GM23338 (cell line): ENCODE measurements at regions not wholly inside any gene's neighbourhood (a gene's known extent, or its start where the extent isn't known, plus 50 kb on each side); places are given as distances from the start of the nearest gene placed in this dataset.

ENCODE experiments used
- ATAC-seq: fragments of 200-7000 bp; cut with Tn5 transposase; 3 replicates; pipeline ENCODE4 v1.9.1; 2020
- DNase-seq: peaks from one replicate; pipeline ENCODE4 v3.0.0-alpha.2; 2015; ENCODE audit warnings: low spot score
- H2AFZ ChIP-seq: fragments of 200-600 bp; sonication (generic); 2 replicates; pipeline ENCODE4 v1.8.0; 2016; ENCODE audit warnings: antibody characterized with exemption, mild to moderate bottlenecking, moderate library complexity
- H3F3A ChIP-seq: fragments of 200-600 bp; sonication (generic); replicated peaks from 2 replicates; pipeline ENCODE4 v1.8.0; 2017; ENCODE audit warnings: antibody characterized with exemption, mixed run types, low read depth
- H3K27ac ChIP-seq: fragments of 200-600 bp; sonication (generic); 2 replicates; pipeline ENCODE4 v1.6.1; 2016; ENCODE audit warnings: low read depth
- H3K27me3 ChIP-seq: fragments of 200-600 bp; sonication (generic); 2 replicates; pipeline ENCODE4 v1.8.0; 2016; ENCODE audit warnings: mild to moderate bottlenecking, mixed run types, moderate library complexity; ENCODE audit not compliant: insufficient read depth
- H3K36me3 ChIP-seq: fragments of 200-600 bp; sonication (generic); 2 replicates; pipeline ENCODE4 v1.8.0; 2016; ENCODE audit warnings: mild to moderate bottlenecking; ENCODE audit not compliant: insufficient read depth
- H3K4me1 ChIP-seq: fragments of 200-600 bp; sonication (generic); 2 replicates; pipeline ENCODE4 v1.8.0; 2016; ENCODE audit warnings: mild to moderate bottlenecking, moderate library complexity; ENCODE audit not compliant: insufficient read depth
- H3K4me2 ChIP-seq: fragments of 200-600 bp; sonication (generic); 2 replicates; pipeline ENCODE4 v1.7.1; 2017; ENCODE audit warnings: mixed run types
- H3K4me3 ChIP-seq: fragments of 200-600 bp; sonication (generic); 2 replicates; pipeline ENCODE4 v1.6.1; 2016; ENCODE audit warnings: mixed run types
- H3K79me2 ChIP-seq: fragments of 200-600 bp; sonication (generic); replicated peaks from 2 replicates; pipeline ENCODE4 v1.8.0; 2017; ENCODE audit warnings: mild to moderate bottlenecking; ENCODE audit not compliant: insufficient read depth
- H3K9me2 ChIP-seq: fragments of 200-600 bp; sonication (generic); 2 replicates; pipeline ENCODE4 v1.8.0; 2017; ENCODE audit not compliant: insufficient read depth
- H4K20me1 ChIP-seq: fragments of 200-600 bp; sonication (generic); replicated peaks from 2 replicates; pipeline ENCODE4 v1.8.0; 2017; ENCODE audit warnings: mild to moderate bottlenecking; ENCODE audit not compliant: insufficient read depth
- H3K27ac Mint-ChIP-seq: 2 replicates; pipeline ENCODE4 v1.8.0; 2020; ENCODE audit warnings: inconsistent platforms, mild to moderate bottlenecking, moderate library complexity, mixed read lengths
- H3K27me3 Mint-ChIP-seq: 3 replicates; pipeline ENCODE4 v1.8.0; 2022; ENCODE audit warnings: low read depth, mild to moderate bottlenecking, moderate library complexity, mixed read lengths, inconsistent platforms; ENCODE audit not compliant: insufficient read depth, poor library complexity
- H3K36me3 Mint-ChIP-seq: 3 replicates; pipeline ENCODE4 v1.8.0; 2021; ENCODE audit warnings: low read depth, mild to moderate bottlenecking, inconsistent platforms, moderate library complexity, mixed read lengths
- H3K4me1 Mint-ChIP-seq: 3 replicates; pipeline ENCODE4 v1.8.0; 2020; ENCODE audit warnings: mild to moderate bottlenecking, inconsistent platforms, mixed read lengths
- H3K4me3 Mint-ChIP-seq: 3 replicates; pipeline ENCODE4 v1.8.0; 2021; ENCODE audit warnings: moderate library complexity, mild to moderate bottlenecking, inconsistent platforms, mixed read lengths
- H3K9me3 Mint-ChIP-seq: 3 replicates; pipeline ENCODE4 v1.8.0; 2020; ENCODE audit warnings: moderate library complexity, mild to moderate bottlenecking, inconsistent platforms, mixed read lengths
- CREB1 ChIP-seq: fragments of 250-450 bp; sonication (Bioruptor Pico); IDR thresholded peaks from 2 replicates; pipeline ENCODE4 v1.5.0; 2020; ENCODE audit warnings: low read depth, mild to moderate bottlenecking, moderate library complexity
- EZH2 ChIP-seq: fragments of 200-600 bp; sonication (generic); IDR thresholded peaks from one replicate; pipeline ENCODE4 v1.8.0; 2017; ENCODE audit warnings: antibody characterized with exemption, mild to moderate bottlenecking, low read depth; ENCODE audit not compliant: unreplicated experiment
- EZH2phosphoT487 ChIP-seq: fragments of 200-600 bp; sonication (generic); IDR thresholded peaks from one replicate; pipeline ENCODE4 v1.8.1; 2018; ENCODE audit warnings: antibody characterized with exemption; ENCODE audit not compliant: unreplicated experiment
- JUNB ChIP-seq: IDR thresholded peaks from one replicate; pipeline ENCODE4 v1.6.1; 2016; ENCODE audit warnings: antibody characterized with exemption; ENCODE audit not compliant: unreplicated experiment
- NANOG ChIP-seq: IDR thresholded peaks from 2 replicates; pipeline ENCODE4 v1.6.1; 2016; ENCODE audit warnings: antibody characterized with exemption, borderline replicate concordance
- POLR2AphosphoS5 ChIP-seq: IDR thresholded peaks from 2 replicates; pipeline ENCODE4 v1.6.1; 2016; ENCODE audit warnings: antibody characterized with exemption, low read depth
- ZNF114 ChIP-seq: fragments of 250-450 bp; sonication (Bioruptor Pico); IDR thresholded peaks from 2 replicates; pipeline ENCODE4 v1.5.0; 2020; ENCODE audit warnings: mild to moderate bottlenecking, moderate library complexity
- ZNF331 ChIP-seq: fragments of 250-450 bp; sonication (Bioruptor Pico); IDR thresholded peaks from 2 replicates; pipeline ENCODE4 v1.5.0; 2020; ENCODE audit warnings: low read depth, mild to moderate bottlenecking, moderate library complexity
- TF ChIP-seq, protein P1 (sequence below): IDR thresholded peaks from 2 replicates; pipeline ENCODE4 v1.6.1; 2016; ENCODE audit warnings: antibody characterized with exemption
- TF ChIP-seq, protein P2 (sequence below), 2 experiments: fragments of 200-600 bp in 1 of 2; sonication (generic) in 1 of 2; conservative IDR thresholded peaks; 2 replicates each; pipeline versions ENCODE4 v1.5.1 to v1.6.1; 2016 to 2017; ENCODE audit warnings: antibody characterized with exemption in 2 of 2, low read depth in 2 of 2, mild to moderate bottlenecking in 2 of 2, moderate library complexity in 1 of 2
- TF ChIP-seq, protein P3 (sequence below): fragments of 250-450 bp; sonication (Bioruptor Pico); IDR thresholded peaks from 2 replicates; pipeline ENCODE4 v1.5.0; 2020; ENCODE audit warnings: mild to moderate bottlenecking, moderate library complexity

DNA sequence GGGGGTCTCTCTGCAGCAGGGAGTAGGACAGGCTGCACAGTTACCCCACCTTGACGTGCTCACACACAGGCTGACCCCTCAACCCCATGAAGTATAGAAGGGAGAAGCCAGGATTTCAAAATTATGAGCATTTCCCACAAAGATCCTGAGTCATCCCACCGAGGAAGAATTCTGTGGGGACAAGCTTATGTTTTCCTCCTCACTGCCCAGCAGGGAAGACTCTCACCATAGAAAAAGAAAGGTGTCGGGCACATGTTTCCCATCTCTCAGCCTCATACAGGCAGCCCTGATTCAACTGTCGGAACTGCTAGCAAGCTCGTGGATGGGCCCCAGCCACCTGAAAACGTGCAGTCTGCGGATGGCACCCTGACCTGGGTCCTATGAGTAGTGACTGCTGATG, 499.7 kb upstream of the MKI67 start:
- Mint-ChIP-seq H3K27me3 (peaks cover 18% of the 10 kb centered on the region), H3K9me3 (peaks cover 3% of the 10 kb centered on the region; the same call in 1 of the 3 replicates), H3K36me3 (peaks cover 8% of the 10 kb centered on the region), H3K4me1 (peaks cover 30% of the 10 kb centered on the region), H3K4me3 (no peak overlapping the region), H3K27ac (peak overlapping the region; percentile 87; the same call in 1 of the 2 replicates)
- H3K4me1 ChIP-seq = peaks cover 10% of the 10 kb centered on the region; the same call in 1 of the 2 replicates
- H3K27ac ChIP-seq = no peak overlapping the region
- TF ChIP-seq, protein P1, sequence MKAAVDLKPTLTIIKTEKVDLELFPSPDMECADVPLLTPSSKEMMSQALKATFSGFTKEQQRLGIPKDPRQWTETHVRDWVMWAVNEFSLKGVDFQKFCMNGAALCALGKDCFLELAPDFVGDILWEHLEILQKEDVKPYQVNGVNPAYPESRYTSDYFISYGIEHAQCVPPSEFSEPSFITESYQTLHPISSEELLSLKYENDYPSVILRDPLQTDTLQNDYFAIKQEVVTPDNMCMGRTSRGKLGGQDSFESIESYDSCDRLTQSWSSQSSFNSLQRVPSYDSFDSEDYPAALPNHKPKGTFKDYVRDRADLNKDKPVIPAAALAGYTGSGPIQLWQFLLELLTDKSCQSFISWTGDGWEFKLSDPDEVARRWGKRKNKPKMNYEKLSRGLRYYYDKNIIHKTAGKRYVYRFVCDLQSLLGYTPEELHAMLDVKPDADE = no peak
- TF ChIP-seq ZNF114 (no peak), NANOG (no peak), EZH2phosphoT487 (no peak), JUNB (no peak), EZH2 (no peak), POLR2AphosphoS5 (no peak), ZNF331 (CRISPR knock-in tag) (no peak)
- TF ChIP-seq, protein P2, sequence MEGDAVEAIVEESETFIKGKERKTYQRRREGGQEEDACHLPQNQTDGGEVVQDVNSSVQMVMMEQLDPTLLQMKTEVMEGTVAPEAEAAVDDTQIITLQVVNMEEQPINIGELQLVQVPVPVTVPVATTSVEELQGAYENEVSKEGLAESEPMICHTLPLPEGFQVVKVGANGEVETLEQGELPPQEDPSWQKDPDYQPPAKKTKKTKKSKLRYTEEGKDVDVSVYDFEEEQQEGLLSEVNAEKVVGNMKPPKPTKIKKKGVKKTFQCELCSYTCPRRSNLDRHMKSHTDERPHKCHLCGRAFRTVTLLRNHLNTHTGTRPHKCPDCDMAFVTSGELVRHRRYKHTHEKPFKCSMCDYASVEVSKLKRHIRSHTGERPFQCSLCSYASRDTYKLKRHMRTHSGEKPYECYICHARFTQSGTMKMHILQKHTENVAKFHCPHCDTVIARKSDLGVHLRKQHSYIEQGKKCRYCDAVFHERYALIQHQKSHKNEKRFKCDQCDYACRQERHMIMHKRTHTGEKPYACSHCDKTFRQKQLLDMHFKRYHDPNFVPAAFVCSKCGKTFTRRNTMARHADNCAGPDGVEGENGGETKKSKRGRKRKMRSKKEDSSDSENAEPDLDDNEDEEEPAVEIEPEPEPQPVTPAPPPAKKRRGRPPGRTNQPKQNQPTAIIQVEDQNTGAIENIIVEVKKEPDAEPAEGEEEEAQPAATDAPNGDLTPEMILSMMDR (conservative IDR thresholded peaks at IDR 0.05; ENCODE audit: low read depth in 2 of 2) = no peak
- no peaks in the 10 kb centered on the region for H3K27me3 ChIP-seq
- no peak overlapping the region for H2AFZ ChIP-seq
- no peak overlapping the region for H3K4me2 ChIP-seq
- H3K79me2 ChIP-seq = no peaks in the 10 kb centered on the region
- peaks cover 2% of the 10 kb centered on the region; the same call in 1 of the 2 replicates for H3K9me2 ChIP-seq
- no peaks in the 10 kb centered on the region for H3K36me3 ChIP-seq
- no peaks in the 10 kb centered on the region for H4K20me1 ChIP-seq
- no peak overlapping the region for H3K4me3 ChIP-seq
- DNase-seq (no peak), ATAC-seq (no peak)
- H3F3A ChIP-seq = no peaks in the 10 kb centered on the region

DNA sequence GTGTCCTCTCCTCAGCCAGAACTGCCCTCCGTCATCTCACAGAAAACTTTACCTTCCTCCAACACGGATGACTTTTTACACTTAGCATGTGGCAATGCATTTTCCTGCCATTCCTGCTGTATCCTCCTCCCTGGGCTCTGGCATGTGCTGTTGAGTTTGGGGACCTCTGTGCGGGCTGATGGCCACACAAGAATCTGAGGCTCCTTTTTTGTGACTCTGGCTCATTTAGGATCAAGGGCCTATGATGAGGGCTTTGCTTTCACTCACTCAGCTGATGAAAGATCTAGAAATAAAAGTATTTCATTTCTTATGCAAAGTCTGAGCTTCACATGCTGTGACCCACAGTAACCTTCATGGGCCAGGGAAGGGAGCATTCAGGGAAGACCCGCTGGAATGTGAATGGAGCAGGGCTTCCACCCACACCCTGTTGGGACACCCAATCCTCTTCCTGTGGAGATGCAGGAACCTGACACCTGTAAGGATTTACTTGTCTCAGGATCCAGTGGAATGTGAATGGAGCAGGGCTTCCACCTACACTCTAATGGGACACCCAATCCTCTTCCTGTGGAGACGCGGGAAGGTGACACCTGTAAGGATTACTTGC, 500.3 kb upstream of the MKI67 start:
- no peaks in the 10 kb centered on the region for H3F3A ChIP-seq
- H3K4me3 Mint-ChIP-seq = no peak overlapping the region
- H3K27ac ChIP-seq = no peak overlapping the region
- H3K27me3 ChIP-seq = no peaks in the 10 kb centered on the region
- TF ChIP-seq, protein P3, sequence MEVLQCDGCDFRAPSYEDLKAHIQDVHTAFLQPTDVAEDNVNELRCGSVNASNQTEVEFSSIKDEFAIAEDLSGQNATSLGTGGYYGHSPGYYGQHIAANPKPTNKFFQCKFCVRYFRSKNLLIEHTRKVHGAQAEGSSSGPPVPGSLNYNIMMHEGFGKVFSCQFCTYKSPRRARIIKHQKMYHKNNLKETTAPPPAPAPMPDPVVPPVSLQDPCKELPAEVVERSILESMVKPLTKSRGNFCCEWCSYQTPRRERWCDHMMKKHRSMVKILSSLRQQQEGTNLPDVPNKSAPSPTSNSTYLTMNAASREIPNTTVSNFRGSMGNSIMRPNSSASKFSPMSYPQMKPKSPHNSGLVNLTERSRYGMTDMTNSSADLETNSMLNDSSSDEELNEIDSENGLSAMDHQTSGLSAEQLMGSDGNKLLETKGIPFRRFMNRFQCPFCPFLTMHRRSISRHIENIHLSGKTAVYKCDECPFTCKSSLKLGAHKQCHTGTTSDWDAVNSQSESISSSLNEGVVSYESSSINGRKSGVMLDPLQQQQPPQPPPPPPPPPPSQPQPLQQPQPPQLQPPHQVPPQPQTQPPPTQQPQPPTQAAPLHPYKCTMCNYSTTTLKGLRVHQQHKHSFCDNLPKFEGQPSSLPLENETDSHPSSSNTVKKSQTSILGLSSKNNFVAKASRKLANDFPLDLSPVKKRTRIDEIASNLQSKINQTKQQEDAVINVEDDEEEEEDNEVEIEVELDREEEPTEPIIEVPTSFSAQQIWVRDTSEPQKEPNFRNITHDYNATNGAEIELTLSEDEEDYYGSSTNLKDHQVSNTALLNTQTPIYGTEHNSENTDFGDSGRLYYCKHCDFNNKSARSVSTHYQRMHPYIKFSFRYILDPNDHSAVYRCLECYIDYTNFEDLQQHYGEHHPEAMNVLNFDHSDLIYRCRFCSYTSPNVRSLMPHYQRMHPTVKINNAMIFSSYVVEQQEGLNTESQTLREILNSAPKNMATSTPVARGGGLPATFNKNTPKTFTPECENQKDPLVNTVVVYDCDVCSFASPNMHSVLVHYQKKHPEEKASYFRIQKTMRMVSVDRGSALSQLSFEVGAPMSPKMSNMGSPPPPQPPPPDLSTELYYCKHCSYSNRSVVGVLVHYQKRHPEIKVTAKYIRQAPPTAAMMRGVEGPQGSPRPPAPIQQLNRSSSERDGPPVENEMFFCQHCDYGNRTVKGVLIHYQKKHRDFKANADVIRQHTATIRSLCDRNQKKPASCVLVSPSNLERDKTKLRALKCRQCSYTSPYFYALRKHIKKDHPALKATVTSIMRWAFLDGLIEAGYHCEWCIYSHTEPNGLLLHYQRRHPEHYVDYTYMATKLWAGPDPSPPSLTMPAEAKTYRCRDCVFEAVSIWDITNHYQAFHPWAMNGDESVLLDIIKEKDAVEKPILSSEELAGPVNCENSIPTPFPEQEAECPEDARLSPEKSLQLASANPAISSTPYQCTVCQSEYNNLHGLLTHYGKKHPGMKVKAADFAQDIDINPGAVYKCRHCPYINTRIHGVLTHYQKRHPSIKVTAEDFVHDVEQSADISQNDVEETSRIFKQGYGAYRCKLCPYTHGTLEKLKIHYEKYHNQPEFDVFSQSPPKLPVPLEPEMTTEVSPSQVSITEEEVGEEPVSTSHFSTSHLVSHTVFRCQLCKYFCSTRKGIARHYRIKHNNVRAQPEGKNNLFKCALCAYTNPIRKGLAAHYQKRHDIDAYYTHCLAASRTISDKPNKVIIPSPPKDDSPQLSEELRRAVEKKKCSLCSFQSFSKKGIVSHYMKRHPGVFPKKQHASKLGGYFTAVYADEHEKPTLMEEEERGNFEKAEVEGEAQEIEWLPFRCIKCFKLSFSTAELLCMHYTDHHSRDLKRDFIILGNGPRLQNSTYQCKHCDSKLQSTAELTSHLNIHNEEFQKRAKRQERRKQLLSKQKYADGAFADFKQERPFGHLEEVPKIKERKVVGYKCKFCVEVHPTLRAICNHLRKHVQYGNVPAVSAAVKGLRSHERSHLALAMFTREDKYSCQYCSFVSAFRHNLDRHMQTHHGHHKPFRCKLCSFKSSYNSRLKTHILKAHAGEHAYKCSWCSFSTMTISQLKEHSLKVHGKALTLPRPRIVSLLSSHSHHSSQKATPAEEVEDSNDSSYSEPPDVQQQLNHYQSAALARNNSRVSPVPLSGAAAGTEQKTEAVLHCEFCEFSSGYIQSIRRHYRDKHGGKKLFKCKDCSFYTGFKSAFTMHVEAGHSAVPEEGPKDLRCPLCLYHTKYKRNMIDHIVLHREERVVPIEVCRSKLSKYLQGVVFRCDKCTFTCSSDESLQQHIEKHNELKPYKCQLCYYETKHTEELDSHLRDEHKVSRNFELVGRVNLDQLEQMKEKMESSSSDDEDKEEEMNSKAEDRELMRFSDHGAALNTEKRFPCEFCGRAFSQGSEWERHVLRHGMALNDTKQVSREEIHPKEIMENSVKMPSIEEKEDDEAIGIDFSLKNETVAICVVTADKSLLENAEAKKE (CRISPR knock-in tag) = peak; percentile 63; the same call in 1 of the 2 replicates
- TF ChIP-seq CREB1 (CRISPR knock-in tag) = no peak
- H3K9me2 ChIP-seq = peaks cover 2% of the 10 kb centered on the region; the same call in 1 of the 2 replicates
- no peak overlapping the region for H3K4me3 ChIP-seq
- no peaks in the 10 kb centered on the region for H3K79me2 ChIP-seq
- peaks cover 8% of the 10 kb centered on the region for H3K36me3 Mint-ChIP-seq
- peaks cover 18% of the 10 kb centered on the region for H3K27me3 Mint-ChIP-seq
- no peaks in the 10 kb centered on the region for H4K20me1 ChIP-seq
- no peak overlapping the region for H2AFZ ChIP-seq
- peaks cover 34% of the 10 kb centered on the region for H3K4me1 Mint-ChIP-seq
- DNase-seq (peak; percentile 64), ATAC-seq (peak; percentile 92)
- no peak overlapping the region for H3K4me2 ChIP-seq
- H3K4me1 ChIP-seq = peaks cover 12% of the 10 kb centered on the region; the same call in 1 of the 2 replicates
- peak overlapping the region; percentile 87 for H3K27ac Mint-ChIP-seq
- no peaks in the 10 kb centered on the region for H3K36me3 ChIP-seq
- peaks cover 3% of the 10 kb centered on the region; the same call in 1 of the 3 replicates for H3K9me3 Mint-ChIP-seq
